ENCODE measurements at regions not wholly inside any gene's neighbourhood (a gene's known extent, or its start where the extent isn't known, plus 50 kb on each side); places are given as distances from the start of the nearest gene placed in this dataset.

DNA sequence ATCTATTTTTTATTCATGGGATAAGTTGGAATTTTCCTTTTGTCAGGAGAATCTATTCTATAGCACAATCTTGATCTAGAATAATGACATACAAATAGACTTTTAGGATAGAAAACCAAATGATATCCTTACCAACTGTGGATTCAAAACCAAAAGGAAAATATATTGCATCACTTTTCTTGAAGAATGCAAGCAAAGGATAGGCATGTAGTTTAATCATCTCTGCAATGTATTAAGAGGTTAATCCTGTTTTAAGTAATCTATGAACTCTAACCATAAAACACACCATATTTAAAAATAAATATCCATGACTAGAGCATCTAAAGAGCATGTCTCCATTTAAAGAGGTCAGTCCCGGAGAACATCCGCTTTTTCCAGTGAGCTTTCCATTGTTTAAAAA, 106.7 kb upstream of the CNKSR3 start:
- TF ChIP-seq, protein P1, sequence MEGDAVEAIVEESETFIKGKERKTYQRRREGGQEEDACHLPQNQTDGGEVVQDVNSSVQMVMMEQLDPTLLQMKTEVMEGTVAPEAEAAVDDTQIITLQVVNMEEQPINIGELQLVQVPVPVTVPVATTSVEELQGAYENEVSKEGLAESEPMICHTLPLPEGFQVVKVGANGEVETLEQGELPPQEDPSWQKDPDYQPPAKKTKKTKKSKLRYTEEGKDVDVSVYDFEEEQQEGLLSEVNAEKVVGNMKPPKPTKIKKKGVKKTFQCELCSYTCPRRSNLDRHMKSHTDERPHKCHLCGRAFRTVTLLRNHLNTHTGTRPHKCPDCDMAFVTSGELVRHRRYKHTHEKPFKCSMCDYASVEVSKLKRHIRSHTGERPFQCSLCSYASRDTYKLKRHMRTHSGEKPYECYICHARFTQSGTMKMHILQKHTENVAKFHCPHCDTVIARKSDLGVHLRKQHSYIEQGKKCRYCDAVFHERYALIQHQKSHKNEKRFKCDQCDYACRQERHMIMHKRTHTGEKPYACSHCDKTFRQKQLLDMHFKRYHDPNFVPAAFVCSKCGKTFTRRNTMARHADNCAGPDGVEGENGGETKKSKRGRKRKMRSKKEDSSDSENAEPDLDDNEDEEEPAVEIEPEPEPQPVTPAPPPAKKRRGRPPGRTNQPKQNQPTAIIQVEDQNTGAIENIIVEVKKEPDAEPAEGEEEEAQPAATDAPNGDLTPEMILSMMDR (IDR thresholded peaks at IDR 0.05; ENCODE audit: low read depth, low read length, missing input control), result no peak
- no peak for TF ChIP-seq SP1 (IDR thresholded peaks at IDR 0.05)
- TF ChIP-seq, protein P2, sequence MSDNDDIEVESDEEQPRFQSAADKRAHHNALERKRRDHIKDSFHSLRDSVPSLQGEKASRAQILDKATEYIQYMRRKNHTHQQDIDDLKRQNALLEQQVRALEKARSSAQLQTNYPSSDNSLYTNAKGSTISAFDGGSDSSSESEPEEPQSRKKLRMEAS (IDR thresholded peaks at IDR 0.05), result no peak
- TF ChIP-seq, protein P3, sequence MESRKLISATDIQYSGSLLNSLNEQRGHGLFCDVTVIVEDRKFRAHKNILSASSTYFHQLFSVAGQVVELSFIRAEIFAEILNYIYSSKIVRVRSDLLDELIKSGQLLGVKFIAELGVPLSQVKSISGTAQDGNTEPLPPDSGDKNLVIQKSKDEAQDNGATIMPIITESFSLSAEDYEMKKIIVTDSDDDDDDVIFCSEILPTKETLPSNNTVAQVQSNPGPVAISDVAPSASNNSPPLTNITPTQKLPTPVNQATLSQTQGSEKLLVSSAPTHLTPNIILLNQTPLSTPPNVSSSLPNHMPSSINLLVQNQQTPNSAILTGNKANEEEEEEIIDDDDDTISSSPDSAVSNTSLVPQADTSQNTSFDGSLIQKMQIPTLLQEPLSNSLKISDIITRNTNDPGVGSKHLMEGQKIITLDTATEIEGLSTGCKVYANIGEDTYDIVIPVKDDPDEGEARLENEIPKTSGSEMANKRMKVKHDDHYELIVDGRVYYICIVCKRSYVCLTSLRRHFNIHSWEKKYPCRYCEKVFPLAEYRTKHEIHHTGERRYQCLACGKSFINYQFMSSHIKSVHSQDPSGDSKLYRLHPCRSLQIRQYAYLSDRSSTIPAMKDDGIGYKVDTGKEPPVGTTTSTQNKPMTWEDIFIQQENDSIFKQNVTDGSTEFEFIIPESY (IDR thresholded peaks at IDR 0.05), result no peak
